Tibial nerve (tissue), 4 donors: ENCODE measurements at regions not wholly inside any gene's neighbourhood (a gene's known extent, or its start where the extent isn't known, plus 50 kb on each side); places are given as distances from the start of the nearest gene placed in this dataset.

ENCODE experiments used
- EP300 ChIP-seq, 2 donors: sonication (generic); formaldehyde crosslinking; IDR thresholded peaks; one replicate each; pipeline ENCODE4 v1.6.1; 2017; ENCODE audit warnings: antibody characterized with exemption in 2 of 2, mild to moderate bottlenecking in 1 of 2
- POLR2A ChIP-seq, 2 donors: fragments of 450-650 bp; IDR thresholded peaks; one replicate each; pipeline ENCODE4 v1.6.1; 2017; ENCODE audit warnings: antibody characterized with exemption in 2 of 2, mild to moderate bottlenecking in 2 of 2, moderate library complexity in 2 of 2
- TF ChIP-seq, protein P1 (sequence below), 5 experiments: fragments of 200-600 bp in 3 of 5; fragments of 450-650 bp in 2 of 5; sonication (generic) in 3 of 5; IDR thresholded peaks; one replicate each; pipeline ENCODE4 v1.5.1; 2016 to 2019; ENCODE audit warnings: antibody characterized with exemption in 5 of 5, mild to moderate bottlenecking in 3 of 5, moderate library complexity in 2 of 5

DNA sequence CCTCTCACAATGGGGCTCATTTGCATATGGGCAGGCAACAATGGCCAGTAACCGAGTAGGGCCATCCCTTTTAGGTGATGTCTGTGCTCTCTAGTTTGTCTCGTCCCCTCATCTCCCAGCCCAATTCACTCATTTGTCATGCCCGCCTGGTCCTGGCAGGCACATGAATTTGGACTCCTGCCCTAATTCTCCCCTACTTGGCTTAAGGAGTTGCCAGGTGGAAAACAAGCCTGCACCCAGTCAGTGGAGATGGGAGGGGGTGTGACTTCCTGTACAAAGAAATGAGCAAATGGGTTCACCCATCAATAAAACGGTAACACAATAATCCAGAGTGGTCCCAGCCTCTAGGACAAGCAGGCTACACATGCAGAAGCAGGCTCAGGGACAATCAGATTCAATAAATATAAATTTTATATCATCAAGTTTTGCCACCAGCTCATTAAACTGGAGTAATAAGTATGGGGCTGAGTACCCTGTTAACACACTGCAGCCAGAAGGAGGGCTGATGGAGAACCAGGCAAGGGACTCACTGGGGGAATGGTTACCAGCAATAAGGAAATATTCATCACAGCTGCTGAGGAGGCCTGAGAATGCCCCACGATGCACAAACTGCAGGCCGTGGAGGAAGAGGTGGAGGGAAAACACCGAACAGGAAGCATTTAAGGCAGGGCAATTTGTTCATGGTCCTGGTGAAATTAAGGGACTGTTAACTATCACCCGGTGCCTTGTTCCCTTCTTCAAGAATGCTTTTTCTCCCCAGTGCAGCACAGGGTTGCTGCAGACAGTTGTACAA lies 84.4 kb upstream of the GPRC5B start:
- TF ChIP-seq POLR2A (IDR thresholded peaks at IDR 0.05) = no peak
- TF ChIP-seq, protein P1, sequence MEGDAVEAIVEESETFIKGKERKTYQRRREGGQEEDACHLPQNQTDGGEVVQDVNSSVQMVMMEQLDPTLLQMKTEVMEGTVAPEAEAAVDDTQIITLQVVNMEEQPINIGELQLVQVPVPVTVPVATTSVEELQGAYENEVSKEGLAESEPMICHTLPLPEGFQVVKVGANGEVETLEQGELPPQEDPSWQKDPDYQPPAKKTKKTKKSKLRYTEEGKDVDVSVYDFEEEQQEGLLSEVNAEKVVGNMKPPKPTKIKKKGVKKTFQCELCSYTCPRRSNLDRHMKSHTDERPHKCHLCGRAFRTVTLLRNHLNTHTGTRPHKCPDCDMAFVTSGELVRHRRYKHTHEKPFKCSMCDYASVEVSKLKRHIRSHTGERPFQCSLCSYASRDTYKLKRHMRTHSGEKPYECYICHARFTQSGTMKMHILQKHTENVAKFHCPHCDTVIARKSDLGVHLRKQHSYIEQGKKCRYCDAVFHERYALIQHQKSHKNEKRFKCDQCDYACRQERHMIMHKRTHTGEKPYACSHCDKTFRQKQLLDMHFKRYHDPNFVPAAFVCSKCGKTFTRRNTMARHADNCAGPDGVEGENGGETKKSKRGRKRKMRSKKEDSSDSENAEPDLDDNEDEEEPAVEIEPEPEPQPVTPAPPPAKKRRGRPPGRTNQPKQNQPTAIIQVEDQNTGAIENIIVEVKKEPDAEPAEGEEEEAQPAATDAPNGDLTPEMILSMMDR (IDR thresholded peaks at IDR 0.05) = no peak
- no peak for TF ChIP-seq EP300 (IDR thresholded peaks at IDR 0.05)
